Prostate gland (tissue), 2 donors: ENCODE measurements at regions not wholly inside any gene's neighbourhood (a gene's known extent, or its start where the extent isn't known, plus 50 kb on each side); places are given as distances from the start of the nearest gene placed in this dataset.

ENCODE experiments used
- CTCF ChIP-seq, 4 experiments: fragments of 200-600 bp in 2 of 4; fragments of 450-650 bp in 2 of 4; sonication (generic) in 2 of 4; IDR thresholded peaks; 1 replicate in 3 of 4; 2 replicates in 1 of 4; pipeline ENCODE4 v1.5.1; 2016 to 2019; ENCODE audit warnings: antibody characterized with exemption in 4 of 4, mild to moderate bottlenecking in 2 of 4, moderate library complexity in 2 of 4
- POLR2A ChIP-seq: fragments of 450-650 bp; IDR thresholded peaks from one replicate; pipeline ENCODE4 v1.6.1; 2016; ENCODE audit warnings: antibody characterized with exemption, mild to moderate bottlenecking
- POLR2AphosphoS5 ChIP-seq: sonication (generic); formaldehyde crosslinking; IDR thresholded peaks from one replicate; pipeline ENCODE4 v1.6.1; 2017; ENCODE audit warnings: antibody characterized with exemption

GRCh38 chr2:41771710-41772109 lies 276.1 kb upstream of the PKDCC start:
- TF ChIP-seq POLR2AphosphoS5: no peak
- no peak for TF ChIP-seq CTCF (IDR thresholded peaks at IDR 0.05)
- TF ChIP-seq POLR2A: no peak
